GM13977 (cell line): ENCODE measurements at regions not wholly inside any gene's neighbourhood (a gene's known extent, or its start where the extent isn't known, plus 50 kb on each side); places are given as distances from the start of the nearest gene placed in this dataset.

ENCODE experiments used
- DNase-seq: peaks from one replicate; pipeline ENCODE4 v3.0.0; 2012; ENCODE audit warnings: low spot score
- in situ Hi-C: fragments of 300-500 bp; cut with MboI; formaldehyde crosslinking; loops from one replicate; pipeline ENCODE4 v1.12.0; 2022; ENCODE audit warnings: low sequenced_read_pairs, low pct_unique_long_range_greater_than_20kb, mixed read lengths, inconsistent platforms; ENCODE audit not compliant: unreplicated experiment
- TF ChIP-seq, protein P1 (sequence below): IDR thresholded peaks from 2 replicates; pipeline ENCODE4 v1.5.1; 2012; ENCODE audit warnings: mild to moderate bottlenecking, control low read depth; ENCODE audit not compliant: insufficient read depth; ENCODE audit errors: extremely low read depth, missing control alignments

GRCh38 chr4:41396214-41396613, 139.5 kb downstream of the UCHL1 start:
- TF ChIP-seq, protein P1, sequence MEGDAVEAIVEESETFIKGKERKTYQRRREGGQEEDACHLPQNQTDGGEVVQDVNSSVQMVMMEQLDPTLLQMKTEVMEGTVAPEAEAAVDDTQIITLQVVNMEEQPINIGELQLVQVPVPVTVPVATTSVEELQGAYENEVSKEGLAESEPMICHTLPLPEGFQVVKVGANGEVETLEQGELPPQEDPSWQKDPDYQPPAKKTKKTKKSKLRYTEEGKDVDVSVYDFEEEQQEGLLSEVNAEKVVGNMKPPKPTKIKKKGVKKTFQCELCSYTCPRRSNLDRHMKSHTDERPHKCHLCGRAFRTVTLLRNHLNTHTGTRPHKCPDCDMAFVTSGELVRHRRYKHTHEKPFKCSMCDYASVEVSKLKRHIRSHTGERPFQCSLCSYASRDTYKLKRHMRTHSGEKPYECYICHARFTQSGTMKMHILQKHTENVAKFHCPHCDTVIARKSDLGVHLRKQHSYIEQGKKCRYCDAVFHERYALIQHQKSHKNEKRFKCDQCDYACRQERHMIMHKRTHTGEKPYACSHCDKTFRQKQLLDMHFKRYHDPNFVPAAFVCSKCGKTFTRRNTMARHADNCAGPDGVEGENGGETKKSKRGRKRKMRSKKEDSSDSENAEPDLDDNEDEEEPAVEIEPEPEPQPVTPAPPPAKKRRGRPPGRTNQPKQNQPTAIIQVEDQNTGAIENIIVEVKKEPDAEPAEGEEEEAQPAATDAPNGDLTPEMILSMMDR, result no peak

GRCh38 chr4:41396869-41397268, 140.1 kb downstream of the UCHL1 start:
- TF ChIP-seq, protein P1, result no peak
- in situ Hi-C loops, result no loop called here
- no peak for DNase-seq

More at GRCh38 chr4:41396214-41396613, 139.5 kb downstream of the UCHL1 start:
- in situ Hi-C loops, result no loop called here
- DNase-seq, result no peak

DNA sequence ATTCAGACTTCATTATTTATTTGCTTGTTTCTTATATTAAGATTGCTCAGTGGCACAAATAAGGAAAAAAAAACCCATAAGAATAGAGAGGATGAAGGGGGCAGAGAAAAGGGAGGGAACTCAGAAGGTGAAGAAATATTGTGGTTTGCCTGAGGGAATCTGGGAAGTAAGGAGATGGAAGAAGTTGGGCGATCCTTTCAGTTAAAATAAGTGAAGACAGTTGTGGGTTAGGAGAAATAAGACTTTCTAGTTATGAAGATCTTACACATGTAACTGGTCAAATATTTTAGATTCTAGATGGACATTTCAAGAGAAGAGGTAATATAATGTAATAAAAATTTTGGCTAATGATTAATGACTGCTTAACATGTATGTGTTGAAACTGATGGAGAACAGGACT, 138.7 kb upstream of the LIMCH1 start:
- no peak for DNase-seq
- in situ Hi-C loops, result no loop called here
- TF ChIP-seq, protein P1, result no peak

GRCh38 chr4:41400296-41400695, 137.7 kb upstream of the LIMCH1 start:
- TF ChIP-seq, protein P1, result no peak
- in situ Hi-C loops, result no loop called here
- no peak for DNase-seq

- DNase-seq, result no peak
- TF ChIP-seq, protein P1, result no peak
- in situ Hi-C loops, result no loop called here
Observed at GRCh38 chr4:41405464-41406112, 132.4 kb upstream of the LIMCH1 start.

GRCh38 chr4:41406113-41406516, 131.8 kb upstream of the LIMCH1 start:
- TF ChIP-seq, protein P1, result no peak
- no peak for DNase-seq
- in situ Hi-C loops, result no loop called here
